Common myeloid progenitor, CD34-positive (primary cell): ENCODE measurements at regions not wholly inside any gene's neighbourhood (a gene's known extent, or its start where the extent isn't known, plus 50 kb on each side); places are given as distances from the start of the nearest gene placed in this dataset.
"Not testable (repeated sequence)": the region's sequence is repeated elsewhere in the genome, so short reads cannot be mapped to it uniquely, and the experiment has no call there.

Experiments used
- CTCF ChIA-PET: fragments of 350-600 bp; sonication (Branson Sonifier 250); formaldehyde crosslinking; loops from one replicate; lab custom pipeline; 2021; ENCODE audit warnings: antibody characterized with exemption; lab: Charles Lee
- POLR2A ChIA-PET: fragments of 350-600 bp; sonication (Branson Sonifier 250); formaldehyde crosslinking; loops from one replicate; lab custom pipeline; 2021; ENCODE audit warnings: antibody characterized with exemption; lab: Charles Lee
- DNase-seq, 3 donors: peaks; one replicate each; pipeline versions ENCODE4 v3.0.0 to v3.0.0-alpha.2; 2013
- H3K27ac ChIP-seq, 2 experiments: 1 replicate in 1 of 2; 2 replicates in 1 of 2; pipeline ENCODE4 v1.7.0; 2013; ENCODE audit warnings: inconsistent platforms in 2 of 2, low read length in 2 of 2, mild to moderate bottlenecking in 2 of 2, low read depth in 1 of 2, moderate library complexity in 1 of 2; ENCODE audit not compliant: severe bottlenecking in 2 of 2, insufficient read depth in 1 of 2, poor library complexity in 1 of 2
- H3K27me3 ChIP-seq, 5 experiments: replicated peaks in 2 of 5; 1 replicate in 3 of 5; 2 replicates in 2 of 5; pipeline versions ENCODE4 v1.6.1 to v1.7.0; 2013; ENCODE audit warnings: low read length in 4 of 5, mild to moderate bottlenecking in 2 of 5, moderate library complexity in 2 of 5, inconsistent platforms in 1 of 5; ENCODE audit not compliant: insufficient read depth in 5 of 5, control insufficient read depth in 4 of 5
- H3K36me3 ChIP-seq, 4 experiments: 1 replicate in 2 of 4; 2 replicates in 2 of 4; pipeline versions ENCODE4 v1.6.1 to v1.7.0; 2013; ENCODE audit warnings: low read length in 3 of 4, control low read depth in 1 of 4, mild to moderate bottlenecking in 1 of 4; ENCODE audit not compliant: control insufficient read depth in 4 of 4, insufficient read depth in 4 of 4
- H3K4me1 ChIP-seq, 4 experiments: 1 replicate in 3 of 4; 2 replicates in 1 of 4; pipeline versions ENCODE4 v1.6.1 to v1.7.1; 2013; ENCODE audit warnings: low read length in 3 of 4, mild to moderate bottlenecking in 3 of 4, control low read depth in 1 of 4, inconsistent platforms in 1 of 4, moderate library complexity in 1 of 4; ENCODE audit not compliant: control insufficient read depth in 4 of 4, insufficient read depth in 4 of 4; ENCODE audit errors: control extremely low read depth in 1 of 4
- H3K4me3 ChIP-seq, 7 experiments: 1 replicate in 4 of 7; 2 replicates in 3 of 7; pipeline versions ENCODE4 v1.5.1 to v1.7.0; 2013; ENCODE audit warnings: mild to moderate bottlenecking in 7 of 7, low read length in 6 of 7, moderate library complexity in 6 of 7, inconsistent platforms in 2 of 7, low read depth in 2 of 7, control low read depth in 1 of 7; ENCODE audit not compliant: insufficient read depth in 4 of 7, control insufficient read depth in 1 of 7; ENCODE audit errors: extremely low read depth in 1 of 7
- H3K9me3 ChIP-seq, 5 experiments: 1 replicate in 4 of 5; 2 replicates in 1 of 5; pipeline versions ENCODE4 v1.6.1 to v1.7.1; 2013; ENCODE audit warnings: low read length in 4 of 5, mild to moderate bottlenecking in 2 of 5, inconsistent platforms in 1 of 5, low read depth in 1 of 5, moderate library complexity in 1 of 5; ENCODE audit not compliant: control insufficient read depth in 4 of 5, insufficient read depth in 2 of 5; ENCODE audit errors: control extremely low read depth in 1 of 5
- WGBS: methylation state at CpG from one replicate; pipeline ENCODE4 v1.1.5; 2013; ENCODE audit not compliant: insufficient coverage; 5-methylcytosine and 5-hydroxymethylcytosine counted together

- Histone ChIP-seq H3K4me3 (no peak overlapping the region), H3K9me3 (peaks cover 0 to 2% (median 0%) of the 10 kb centered on the region in 5 experiments), H3K36me3 (no peaks in the 10 kb centered on the region), H3K27ac (no peak overlapping the region), H3K27me3 (no peaks in the 10 kb centered on the region), H3K4me1 (no peaks in the 10 kb centered on the region)
- CTCF ChIA-PET, result no interaction called here
- no peak for DNase-seq
- WGBS, result 93% methylated on average over 2 of the region's 2 CpGs
- POLR2A ChIA-PET, result no interaction called here
Measured at GRCh38 chr11:109522116-109522755, 100.2 kb downstream of the C11orf87 start.

GRCh38 chr11:109525636-109526035, 103.6 kb downstream of the C11orf87 start:
- H3K27me3 ChIP-seq, H3K27ac ChIP-seq, H3K9me3 ChIP-seq, H3K36me3 ChIP-seq, H3K4me3 ChIP-seq, DNase-seq, H3K4me1 ChIP-seq, CTCF ChIA-PET, POLR2A ChIA-PET: not testable (repeated sequence)
- 95% methylated on average over 6 of the region's 7 CpGs for WGBS

GRCh38 chr11:109526061-109526460, 104.1 kb downstream of the C11orf87 start:
- H3K27ac ChIP-seq, result no peak overlapping the region
- CTCF ChIA-PET, result no interaction called here
- no peaks in the 10 kb centered on the region for H3K36me3 ChIP-seq
- POLR2A ChIA-PET, result interaction anchor here (0.5 kb wide), 1 partner anchor 253 kb away, joined by 3 read pairs; no protein-coding TSS in a partner anchor
- H3K4me3 ChIP-seq, result no peak overlapping the region
- peaks cover 0 to 4% (median 0%) of the 10 kb centered on the region in 4 experiments for H3K4me1 ChIP-seq
- DNase-seq, result no peak
- H3K9me3 ChIP-seq, result peaks cover 0 to 2% (median 0%) of the 10 kb centered on the region in 5 experiments
- WGBS, result 80% methylated on average over 2 of the region's 5 CpGs
- no peaks in the 10 kb centered on the region for H3K27me3 ChIP-seq

GRCh38 chr11:109526931-109527330, 104.9 kb downstream of the C11orf87 start:
- H3K9me3 ChIP-seq, result peaks cover 0 to 2% (median 0%) of the 10 kb centered on the region in 5 experiments
- H3K4me3 ChIP-seq, result no peak overlapping the region
- 47% methylated on average over 3 of the region's 4 CpGs for WGBS
- ChIA-PET CTCF (no interaction called here), POLR2A (interaction anchor here (0.5 kb wide), 1 partner anchor 253 kb away, joined by 3 read pairs; no protein-coding TSS in a partner anchor)
- no peak for DNase-seq
- H3K27ac ChIP-seq, result no peak overlapping the region
- no peaks in the 10 kb centered on the region for H3K36me3 ChIP-seq
- peaks cover 0 to 4% (median 0%) of the 10 kb centered on the region in 4 experiments for H3K4me1 ChIP-seq
- no peaks in the 10 kb centered on the region for H3K27me3 ChIP-seq

- POLR2A ChIA-PET, result no interaction called here
- H3K36me3 ChIP-seq, result no peaks in the 10 kb centered on the region
- WGBS, result 43% methylated on average over 1 of the region's 1 CpG
- H3K9me3 ChIP-seq, result peaks cover 0 to 2% (median 0%) of the 10 kb centered on the region in 5 experiments
- DNase-seq, result no peak
- H3K4me3 ChIP-seq, result no peak overlapping the region
- CTCF ChIA-PET, result no interaction called here
- H3K27me3 ChIP-seq, result no peaks in the 10 kb centered on the region
- H3K27ac ChIP-seq, result no peak overlapping the region
- H3K4me1 ChIP-seq, result peaks cover 0 to 4% (median 0%) of the 10 kb centered on the region in 4 experiments
Measured at GRCh38 chr11:109527496-109527895, 105.5 kb downstream of the C11orf87 start.

- no peak for DNase-seq
- no peak overlapping the region for H3K27ac ChIP-seq
- 100% methylated on average over 2 of the region's 6 CpGs for WGBS
- H3K4me3 ChIP-seq, result no peak overlapping the region
- ChIA-PET CTCF (no interaction called here), POLR2A (no interaction called here)
- H3K4me1 ChIP-seq, result no peaks in the 10 kb centered on the region
- no peaks in the 10 kb centered on the region for H3K27me3 ChIP-seq
- H3K36me3 ChIP-seq, result no peaks in the 10 kb centered on the region
- peaks cover 0 to 5% (median 0%) of the 10 kb centered on the region in 5 experiments for H3K9me3 ChIP-seq
Measured at GRCh38 chr11:109547356-109548027, 125.5 kb downstream of the C11orf87 start.

GRCh38 chr11:109552376-109552775, 130.4 kb downstream of the C11orf87 start:
- ChIA-PET CTCF (no interaction called here), POLR2A (no interaction called here)
- DNase-seq, result no peak
- Histone ChIP-seq H3K36me3 (no peaks in the 10 kb centered on the region), H3K4me3 (no peak overlapping the region), H3K27me3 (no peaks in the 10 kb centered on the region), H3K9me3 (no peaks in the 10 kb centered on the region), H3K4me1 (no peaks in the 10 kb centered on the region), H3K27ac (no peak overlapping the region)
- 100% methylated on average over 3 of the region's 3 CpGs for WGBS
